Lung (tissue), 11 donors: ENCODE measurements at regions not wholly inside any gene's neighbourhood (a gene's known extent, or its start where the extent isn't known, plus 50 kb on each side); places are given as distances from the start of the nearest gene placed in this dataset.

Experiments
- ATAC-seq: fragments of 200-7000 bp; cut with Tn5 transposase; one replicate; pipeline ENCODE4 v1.9.1; 2020; ENCODE audit warnings: moderate number of reproducible peaks; ENCODE audit not compliant: insufficient read depth, low FRiP score
- DNase-seq, 3 donors: peaks; one replicate each; pipeline ENCODE4 v3.0.0-alpha.2; 2013 to 2017
- H3K27ac ChIP-seq, 2 donors: one replicate each; pipeline ENCODE4 v1.5.1; 2013; ENCODE audit warnings: mild to moderate bottlenecking in 2 of 2, moderate library complexity in 2 of 2, control low read depth in 1 of 2, inconsistent platforms in 1 of 2, low read depth in 1 of 2, low read length in 1 of 2
- H3K27me3 ChIP-seq, 3 donors: one replicate each; pipeline ENCODE4 v1.5.1; 2013; ENCODE audit warnings: low read length in 2 of 3; ENCODE audit not compliant: control insufficient read depth in 3 of 3, insufficient read depth in 3 of 3
- H3K36me3 ChIP-seq, 4 donors: one replicate each; pipeline ENCODE4 v1.5.1; 2013; ENCODE audit warnings: low read length in 4 of 4, mild to moderate bottlenecking in 1 of 4, moderate library complexity in 1 of 4; ENCODE audit not compliant: control insufficient read depth in 4 of 4, insufficient read depth in 4 of 4
- H3K4me1 ChIP-seq, 5 donors: one replicate each; pipeline ENCODE4 v1.5.1; 2013; ENCODE audit warnings: low read length in 5 of 5, mild to moderate bottlenecking in 2 of 5, moderate library complexity in 1 of 5; ENCODE audit not compliant: control insufficient read depth in 5 of 5, insufficient read depth in 5 of 5
- H3K4me3 ChIP-seq: one replicate; pipeline ENCODE4 v1.5.1; 2013; ENCODE audit warnings: mild to moderate bottlenecking, control low read depth, moderate library complexity
- H3K9ac ChIP-seq, 2 donors: one replicate each; pipeline ENCODE4 v1.5.1; 2013; ENCODE audit warnings: low read length in 2 of 2, control low read depth in 1 of 2; ENCODE audit not compliant: insufficient read depth in 1 of 2
- H3K9me3 ChIP-seq, 4 donors: one replicate each; pipeline ENCODE4 v1.5.1; 2013; ENCODE audit warnings: low read length in 3 of 4, mild to moderate bottlenecking in 1 of 4, moderate library complexity in 1 of 4; ENCODE audit not compliant: control insufficient read depth in 4 of 4, insufficient read depth in 3 of 4
- CTCF ChIP-seq: IDR thresholded peaks from 2 replicates; pipeline ENCODE4 v1.5.1; 2012; ENCODE audit warnings: mild to moderate bottlenecking; ENCODE audit errors: control extremely low read depth, extremely low read depth
- WGBS, 2 donors: extraction: QIAGEN DNeasy Blood & Tissue Kit; methylation state at CpG; one replicate each; pipeline ENCODE4 v1.1.7; 2013; 5-methylcytosine and 5-hydroxymethylcytosine counted together
- donor health status: control.
- donor health status: control.
- donor health status: Bipolar disorder and iron deficiency.
- donor health status: healthy.
- donor health status: DM: yes; HTN: yes; CAD: no.

DNA sequence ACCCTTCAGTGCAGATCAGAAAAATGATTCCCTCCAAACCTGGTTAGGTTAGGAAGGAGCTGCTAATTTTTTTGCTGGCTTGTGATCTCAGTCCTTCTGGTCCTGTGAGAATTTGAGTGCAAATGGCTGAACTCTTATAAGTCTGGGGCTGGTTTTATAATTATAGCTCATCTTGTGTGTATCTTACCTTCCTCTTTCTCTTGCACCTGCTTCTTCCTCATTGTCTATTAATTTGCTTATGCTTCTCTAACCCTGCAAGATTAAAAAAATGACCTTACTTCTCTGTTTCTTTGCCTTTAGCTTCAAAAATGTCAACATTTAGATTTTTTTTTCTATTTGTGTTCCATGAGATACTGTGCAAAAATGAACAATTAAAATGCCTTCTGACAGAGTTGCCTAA, 576.2 kb downstream of the DHX35 start:
- TF ChIP-seq CTCF = no peak
- no peak for ATAC-seq

GRCh38 chr20:39535301-39535700, 573.2 kb downstream of the DHX35 start:
- H3K36me3 ChIP-seq = no peaks in the 10 kb centered on the region
- no peak for DNase-seq
- H3K9ac ChIP-seq = no peak overlapping the region
- no peak for TF ChIP-seq CTCF
- no peaks in the 10 kb centered on the region for H3K4me1 ChIP-seq
- H3K27ac ChIP-seq = no peak overlapping the region
- WGBS, 2 donors = 93 to 97% methylated on average over 1 of the region's 1 CpG
- H3K4me3 ChIP-seq = no peak overlapping the region
- H3K27me3 ChIP-seq = no peaks in the 10 kb centered on the region
- ATAC-seq = no peak
- H3K9me3 ChIP-seq = no peaks in the 10 kb centered on the region

More for the DNA sequence above, 576.2 kb downstream of the DHX35 start:
- H3K9ac ChIP-seq = no peak overlapping the region
- no peaks in the 10 kb centered on the region for H3K27me3 ChIP-seq
- H3K4me3 ChIP-seq = no peak overlapping the region
- H3K36me3 ChIP-seq = no peaks in the 10 kb centered on the region
- H3K9me3 ChIP-seq = peaks cover 0 to 2% (median 0%) of the 10 kb centered on the region in 4 donors
- no peaks in the 10 kb centered on the region for H3K4me1 ChIP-seq
- DNase-seq = no peak
- H3K27ac ChIP-seq = no peak overlapping the region

DNA sequence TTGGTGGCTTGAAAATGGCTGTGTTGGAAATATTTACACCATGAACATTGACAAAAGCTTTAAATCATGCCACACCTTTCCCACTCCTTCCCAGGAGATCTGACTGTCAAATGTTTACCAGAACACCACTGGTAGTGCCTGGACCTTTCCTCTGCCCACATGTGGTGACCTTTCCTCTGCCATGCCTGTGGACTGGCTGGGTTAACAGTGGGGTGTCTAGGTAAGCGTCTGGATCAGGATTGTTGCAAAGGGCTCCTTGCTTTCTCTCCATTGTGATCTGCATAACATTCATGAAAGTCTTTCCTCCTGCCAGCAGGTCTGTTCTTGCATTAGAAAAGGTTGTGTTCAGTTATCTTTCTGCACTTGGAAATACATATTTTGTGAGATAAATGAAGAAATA, 572.7 kb downstream of the DHX35 start:
- TF ChIP-seq CTCF = no peak
- DNase-seq (no peak), ATAC-seq (no peak)
- H3K4me1 ChIP-seq = no peaks in the 10 kb centered on the region
- H3K27me3 ChIP-seq = no peaks in the 10 kb centered on the region
- no peaks in the 10 kb centered on the region for H3K9me3 ChIP-seq
- H3K4me3 ChIP-seq = no peak overlapping the region
- no peaks in the 10 kb centered on the region for H3K36me3 ChIP-seq
- H3K9ac ChIP-seq = no peak overlapping the region
- 76 to 82% methylated on average over 1 of the region's 1 CpG for WGBS, 2 donors
- H3K27ac ChIP-seq = no peak overlapping the region

DNA sequence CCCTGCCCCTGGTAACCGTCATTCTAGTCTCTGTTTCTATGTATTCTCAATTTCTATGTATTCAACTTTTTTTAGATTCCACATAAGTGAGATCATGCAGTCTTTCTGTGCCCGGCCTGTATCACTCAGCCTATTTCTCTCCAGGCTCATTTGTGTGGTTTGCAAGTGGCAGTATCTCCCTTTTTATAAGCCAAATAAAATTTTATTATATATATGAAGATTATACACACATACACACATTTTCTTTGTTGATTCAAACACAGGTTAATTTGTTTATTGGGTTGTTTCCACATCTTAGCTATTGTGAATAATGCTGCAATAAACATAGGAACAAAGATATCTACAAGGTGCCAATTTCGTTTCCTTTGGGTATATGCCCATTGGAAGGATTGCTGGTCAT, 571.7 kb downstream of the DHX35 start:
- ATAC-seq = no peak
- no peak for TF ChIP-seq CTCF
- no peak overlapping the region for H3K27ac ChIP-seq
- no peaks in the 10 kb centered on the region for H3K4me1 ChIP-seq
- WGBS, 2 donors = 75 to 78% methylated on average over 3 of the region's 3 CpGs
- no peaks in the 10 kb centered on the region for H3K36me3 ChIP-seq
- H3K4me3 ChIP-seq = no peak overlapping the region
- H3K27me3 ChIP-seq = no peaks in the 10 kb centered on the region
- H3K9ac ChIP-seq = no peak overlapping the region
- DNase-seq = no peak
- no peaks in the 10 kb centered on the region for H3K9me3 ChIP-seq
